ENCODE measurements at regions not wholly inside any gene's neighbourhood (a gene's known extent, or its start where the extent isn't known, plus 50 kb on each side); places are given as distances from the start of the nearest gene placed in this dataset.

DNA sequence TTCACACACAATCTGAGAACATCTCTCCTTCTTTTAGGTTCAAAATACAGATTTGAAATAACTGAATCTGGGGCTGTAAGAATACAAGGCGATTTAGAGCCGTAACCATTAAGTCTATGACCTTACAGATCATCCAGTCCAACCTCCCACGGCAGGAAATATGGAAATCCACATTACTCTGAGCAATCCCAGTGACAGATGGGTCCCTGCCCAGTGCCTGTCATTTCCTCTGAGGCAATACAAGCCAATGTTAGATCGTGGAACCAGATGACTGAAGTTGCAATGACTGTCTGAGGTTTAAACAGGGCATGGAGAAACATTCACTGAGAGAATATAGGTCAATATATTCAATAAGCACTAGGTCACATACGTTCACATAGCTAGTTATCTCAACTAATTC, 77.4 kb upstream of the OR5AK2 start:
- H3K4me3 ChIP-seq (ENCODE audit: low read length) = no peak overlapping the region
- TF ChIP-seq, protein P1, sequence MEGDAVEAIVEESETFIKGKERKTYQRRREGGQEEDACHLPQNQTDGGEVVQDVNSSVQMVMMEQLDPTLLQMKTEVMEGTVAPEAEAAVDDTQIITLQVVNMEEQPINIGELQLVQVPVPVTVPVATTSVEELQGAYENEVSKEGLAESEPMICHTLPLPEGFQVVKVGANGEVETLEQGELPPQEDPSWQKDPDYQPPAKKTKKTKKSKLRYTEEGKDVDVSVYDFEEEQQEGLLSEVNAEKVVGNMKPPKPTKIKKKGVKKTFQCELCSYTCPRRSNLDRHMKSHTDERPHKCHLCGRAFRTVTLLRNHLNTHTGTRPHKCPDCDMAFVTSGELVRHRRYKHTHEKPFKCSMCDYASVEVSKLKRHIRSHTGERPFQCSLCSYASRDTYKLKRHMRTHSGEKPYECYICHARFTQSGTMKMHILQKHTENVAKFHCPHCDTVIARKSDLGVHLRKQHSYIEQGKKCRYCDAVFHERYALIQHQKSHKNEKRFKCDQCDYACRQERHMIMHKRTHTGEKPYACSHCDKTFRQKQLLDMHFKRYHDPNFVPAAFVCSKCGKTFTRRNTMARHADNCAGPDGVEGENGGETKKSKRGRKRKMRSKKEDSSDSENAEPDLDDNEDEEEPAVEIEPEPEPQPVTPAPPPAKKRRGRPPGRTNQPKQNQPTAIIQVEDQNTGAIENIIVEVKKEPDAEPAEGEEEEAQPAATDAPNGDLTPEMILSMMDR (IDR thresholded peaks at IDR 0.05; ENCODE audit: insufficient read depth, low read depth, low read length, missing control alignments) = no peak
- peak; percentile 87 for DNase-seq (ENCODE audit: low read depth)

GRCh38 chr11:56910785-56911184, 77.9 kb upstream of the OR5AK2 start:
- TF ChIP-seq, protein P1 (IDR thresholded peaks at IDR 0.05; ENCODE audit: insufficient read depth, low read depth, low read length, missing control alignments) = no peak
- peak; percentile 78 for DNase-seq (ENCODE audit: low read depth)
- H3K4me3 ChIP-seq (ENCODE audit: low read length) = no peak overlapping the region

GRCh38 chr11:56910046-56910773, 78.5 kb upstream of the OR5AK2 start:
- peak; percentile 51 for DNase-seq (ENCODE audit: low read depth)
- TF ChIP-seq, protein P1 (IDR thresholded peaks at IDR 0.05; ENCODE audit: insufficient read depth, low read depth, low read length, missing control alignments) = no peak
- H3K4me3 ChIP-seq (ENCODE audit: low read length) = no peak overlapping the region

DNA sequence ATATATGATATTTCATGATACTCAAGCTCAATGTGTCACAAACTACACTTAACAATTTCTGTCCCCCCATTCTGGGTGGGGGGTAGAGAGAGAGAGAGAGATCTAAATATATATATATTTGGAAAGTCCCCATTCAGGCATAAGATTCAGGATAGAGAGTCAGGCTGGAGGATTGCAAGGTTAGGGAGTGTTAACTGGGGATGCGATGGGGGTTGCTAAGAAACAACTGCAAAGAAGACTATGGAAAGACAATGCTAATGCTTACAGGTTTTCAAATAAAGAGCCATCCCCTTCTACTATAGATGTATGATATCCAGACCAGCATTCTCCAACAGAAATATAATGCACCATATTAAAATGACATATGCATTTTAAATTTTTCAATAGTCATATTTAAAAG, 79.2 kb upstream of the OR5AK2 start:
- DNase-seq (ENCODE audit: low read depth) = no peak
- H3K4me3 ChIP-seq (ENCODE audit: low read length) = no peak overlapping the region
- TF ChIP-seq, protein P1 (IDR thresholded peaks at IDR 0.05; ENCODE audit: insufficient read depth, low read depth, low read length, missing control alignments) = no peak

- DNase-seq (ENCODE audit: low read depth) = no peak
- no peak overlapping the region for H3K4me3 ChIP-seq (ENCODE audit: low read length)
- TF ChIP-seq, protein P1 (IDR thresholded peaks at IDR 0.05; ENCODE audit: insufficient read depth, low read depth, low read length, missing control alignments) = no peak
Measured at GRCh38 chr11:56909080-56909479, 79.6 kb upstream of the OR5AK2 start.

DNA sequence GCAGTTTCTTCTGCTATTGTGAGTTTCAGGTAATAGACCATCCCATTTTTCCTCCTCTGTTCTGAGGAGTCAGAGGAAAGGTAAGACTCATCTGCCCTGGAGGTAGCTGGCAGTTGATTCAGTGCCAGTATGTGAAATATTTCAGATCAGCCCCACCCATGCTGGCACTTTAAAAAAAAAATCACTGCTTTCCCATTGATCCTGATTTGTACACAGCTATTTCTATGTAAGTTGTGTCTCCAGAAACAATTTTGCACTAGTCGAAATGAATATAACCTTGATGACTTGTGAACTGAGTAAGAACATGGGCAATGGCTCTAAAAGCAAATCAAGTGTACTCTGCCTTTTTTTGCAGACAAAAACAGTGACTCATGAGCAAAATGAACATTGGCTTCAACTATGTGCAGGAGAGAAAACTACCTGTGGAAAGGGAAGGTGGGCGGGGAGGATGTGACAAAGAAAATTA, 82.0 kb upstream of the OR5AK2 start:
- DNase-seq (ENCODE audit: low read depth) = peak; percentile 95
- no peak overlapping the region for H3K4me3 ChIP-seq (ENCODE audit: low read length)
- TF ChIP-seq, protein P1 (IDR thresholded peaks at IDR 0.05; ENCODE audit: insufficient read depth, low read depth, low read length, missing control alignments) = no peak

GRCh38 chr11:56905936-56906335, 82.8 kb upstream of the OR5AK2 start:
- DNase-seq (ENCODE audit: low read depth) = peak; percentile 88
- no peak overlapping the region for H3K4me3 ChIP-seq (ENCODE audit: low read length)
- TF ChIP-seq, protein P1 (IDR thresholded peaks at IDR 0.05; ENCODE audit: insufficient read depth, low read depth, low read length, missing control alignments) = no peak

Measured in epithelial cell of esophagus (primary cell).